ENCODE measurements at regions not wholly inside any gene's neighbourhood (a gene's known extent, or its start where the extent isn't known, plus 50 kb on each side); places are given as distances from the start of the nearest gene placed in this dataset.

DNA sequence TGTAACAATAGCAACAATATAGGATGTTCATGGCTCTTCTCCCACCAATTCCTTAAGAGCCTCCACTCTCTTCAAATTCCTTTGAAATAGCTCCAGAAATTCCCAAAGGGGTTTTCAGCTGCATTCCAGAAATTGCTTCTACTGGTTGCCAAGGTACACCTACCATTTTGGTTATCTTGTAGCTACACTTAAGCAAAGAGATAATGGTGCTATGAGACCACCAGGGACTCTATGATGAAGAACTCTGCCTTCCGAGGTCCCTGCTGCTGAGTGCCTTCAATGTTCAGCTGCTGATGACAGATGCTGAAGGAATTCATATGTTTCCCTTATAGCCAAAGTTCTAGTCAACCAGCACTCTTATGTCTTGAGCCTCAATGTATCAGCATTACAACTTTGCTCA lies 78.4 kb downstream of the POU4F1 start:
- no peak for TF ChIP-seq POLR2AphosphoS5 (IDR thresholded peaks at IDR 0.05)
- TF ChIP-seq, protein P1, sequence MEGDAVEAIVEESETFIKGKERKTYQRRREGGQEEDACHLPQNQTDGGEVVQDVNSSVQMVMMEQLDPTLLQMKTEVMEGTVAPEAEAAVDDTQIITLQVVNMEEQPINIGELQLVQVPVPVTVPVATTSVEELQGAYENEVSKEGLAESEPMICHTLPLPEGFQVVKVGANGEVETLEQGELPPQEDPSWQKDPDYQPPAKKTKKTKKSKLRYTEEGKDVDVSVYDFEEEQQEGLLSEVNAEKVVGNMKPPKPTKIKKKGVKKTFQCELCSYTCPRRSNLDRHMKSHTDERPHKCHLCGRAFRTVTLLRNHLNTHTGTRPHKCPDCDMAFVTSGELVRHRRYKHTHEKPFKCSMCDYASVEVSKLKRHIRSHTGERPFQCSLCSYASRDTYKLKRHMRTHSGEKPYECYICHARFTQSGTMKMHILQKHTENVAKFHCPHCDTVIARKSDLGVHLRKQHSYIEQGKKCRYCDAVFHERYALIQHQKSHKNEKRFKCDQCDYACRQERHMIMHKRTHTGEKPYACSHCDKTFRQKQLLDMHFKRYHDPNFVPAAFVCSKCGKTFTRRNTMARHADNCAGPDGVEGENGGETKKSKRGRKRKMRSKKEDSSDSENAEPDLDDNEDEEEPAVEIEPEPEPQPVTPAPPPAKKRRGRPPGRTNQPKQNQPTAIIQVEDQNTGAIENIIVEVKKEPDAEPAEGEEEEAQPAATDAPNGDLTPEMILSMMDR (IDR thresholded peaks at IDR 0.05), result no peak

Measured in prostate gland (tissue), 2 donors.